HepG2 (cell line): ENCODE measurements at regions not wholly inside any gene's neighbourhood (a gene's known extent, or its start where the extent isn't known, plus 50 kb on each side); places are given as distances from the start of the nearest gene placed in this dataset.

ENCODE experiments used
- ATAC-seq: fragments of 200-7000 bp; cut with Tn5 transposase; 3 replicates; pipeline ENCODE4 v1.9.1; 2020; ENCODE audit warnings: mild to moderate bottlenecking, moderate library complexity
- BruUV-seq: library from RNA; stranded (reverse); fragments of 400-500 nt; replicated peaks from 2 replicates; lab custom pipeline; 2021; lab: Mats Ljungman, UMichigan
- CTCF ChIA-PET: fragments of 300-600 bp; formaldehyde crosslinking; extraction: SDS; loops from one replicate; lab custom pipeline; 2021; ENCODE audit warnings: low total read pairs, inconsistent platforms, low intra/inter-chr PET ratio; lab: Yijun Ruan, JAX
- POLR2A ChIA-PET: fragments of 350-600 bp; sonication (Branson Sonifier 250); formaldehyde crosslinking; loops from one replicate; lab custom pipeline; 2020; ENCODE audit warnings: antibody characterized with exemption, inconsistent platforms; lab: Yijun Ruan, JAX
- DNase-seq: peaks from one replicate; pipeline ENCODE4 v3.0.0-alpha.2; 2015; ENCODE audit warnings: low spot score
- FAIRE-seq: peaks from 3 replicates; lab custom pipeline; 2011; peaks lifted over from hg19 to GRCh38; lab: Jason Lieb, UNC
- H2AFZ ChIP-seq: one replicate; pipeline ENCODE4 v1.6.1; 2011; ENCODE audit warnings: low read length, inconsistent platforms
- H3K27ac ChIP-seq: fragments of 300-600 bp; 3 replicates; pipeline ENCODE4 v1.8.0; 2011; ENCODE audit warnings: mixed run types, mild to moderate bottlenecking, mixed read lengths, low read length, inconsistent platforms; ENCODE audit not compliant: insufficient read depth; ENCODE audit errors: extremely low read length
- H3K27me3 ChIP-seq, 2 experiments: fragments of 200-600 bp in 1 of 2; 2 replicates in 1 of 2; 3 replicates in 1 of 2; pipeline versions ENCODE4 v1.6.0 to v1.8.0; 2011; ENCODE audit warnings: low read length in 2 of 2, mild to moderate bottlenecking in 2 of 2, moderate library complexity in 2 of 2, inconsistent platforms in 1 of 2; ENCODE audit not compliant: insufficient read depth in 2 of 2, control insufficient read depth in 1 of 2
- H3K36me3 ChIP-seq, 2 experiments: fragments of 200-600 bp in 1 of 2; replicated peaks in 1 of 2; 2 replicates in 1 of 2; 3 replicates in 1 of 2; pipeline versions ENCODE4 v1.5.1 to v1.8.0; 2011; ENCODE audit warnings: low read length in 2 of 2, inconsistent platforms in 1 of 2; ENCODE audit not compliant: insufficient read depth in 2 of 2, control insufficient read depth in 1 of 2
- H3K4me1 ChIP-seq: 2 replicates; pipeline ENCODE4 v1.5.1; 2012; ENCODE audit warnings: low read length, inconsistent platforms; ENCODE audit not compliant: insufficient read depth
- H3K4me2 ChIP-seq: 2 replicates; pipeline ENCODE4 v1.6.0; 2011; ENCODE audit warnings: low read depth, low read length, inconsistent platforms
- H3K4me3 ChIP-seq, 3 experiments: fragments of 200-600 bp in 1 of 3; sonication (generic), shearing (Covaris generic) in 1 of 3; replicated peaks in 1 of 3; 2 replicates each; pipeline ENCODE4 v1.5.1; 2011 to 2016; ENCODE audit warnings: low read length in 3 of 3, inconsistent platforms in 2 of 3, low read depth in 2 of 3, mild to moderate bottlenecking in 2 of 3, control low read depth in 1 of 3, mixed read lengths in 1 of 3; ENCODE audit not compliant: insufficient read depth in 1 of 3
- H3K79me2 ChIP-seq: one replicate; pipeline ENCODE4 v1.6.1; 2011; ENCODE audit warnings: low read length, inconsistent platforms; ENCODE audit not compliant: insufficient read depth
- H3K9ac ChIP-seq: 2 replicates; pipeline ENCODE4 v1.6.0; 2011; ENCODE audit warnings: mild to moderate bottlenecking, low read depth, low read length, inconsistent platforms; ENCODE audit not compliant: insufficient read depth
- H3K9me3 ChIP-seq: 2 replicates; pipeline ENCODE4 v1.5.1; 2012; ENCODE audit warnings: mild to moderate bottlenecking, low read length
- H4K20me1 ChIP-seq: 2 replicates; pipeline ENCODE4 v1.6.0; 2011; ENCODE audit warnings: inconsistent platforms, mild to moderate bottlenecking, low read length, moderate library complexity; ENCODE audit not compliant: insufficient read depth
- ARID5B ChIP-seq: IDR thresholded peaks from 2 replicates; pipeline ENCODE4 v1.4.0; 2020; ENCODE audit warnings: mild to moderate bottlenecking, missing genetic modification reagents
- BATF2 ChIP-seq: sonication (generic); formaldehyde crosslinking; IDR thresholded peaks from 2 replicates; pipeline ENCODE4 v1.8.0; 2022; ENCODE audit warnings: mild to moderate bottlenecking, missing genetic modification reagents, moderate library complexity
- CAMTA2 ChIP-seq: sonication (generic); formaldehyde crosslinking; IDR thresholded peaks from 2 replicates; pipeline ENCODE4 v1.4.0; 2020; ENCODE audit warnings: mild to moderate bottlenecking, missing genetic modification reagents, borderline replicate concordance
- FOXA3 ChIP-seq: IDR thresholded peaks from 2 replicates; pipeline ENCODE4 v1.6.1; 2016; ENCODE audit warnings: missing genetic modification reagents, missing compliant biosample characterization
- FOXP4 ChIP-seq: sonication (generic); formaldehyde crosslinking; IDR thresholded peaks from 2 replicates; pipeline ENCODE4 v1.4.0; 2020; ENCODE audit warnings: missing genetic modification reagents
- HOXD1 ChIP-seq: sonication (generic); formaldehyde crosslinking; IDR thresholded peaks from 2 replicates; pipeline ENCODE4 v1.5.0; 2020; ENCODE audit warnings: missing genetic modification reagents
- IRF2 ChIP-seq: IDR thresholded peaks from 2 replicates; pipeline ENCODE4 v1.6.1; 2018; ENCODE audit warnings: missing genetic modification reagents, missing compliant biosample characterization
- KMT2B ChIP-seq: IDR thresholded peaks from 2 replicates; pipeline ENCODE4 v1.6.1; 2016; ENCODE audit warnings: missing genetic modification reagents, missing compliant biosample characterization
- MTF2 ChIP-seq: sonication (generic); formaldehyde crosslinking; IDR thresholded peaks from 2 replicates; pipeline ENCODE4 v1.5.0; 2020; ENCODE audit warnings: missing genetic modification reagents, borderline replicate concordance
- PHB2 ChIP-seq: fragments of 450-650 bp; IDR thresholded peaks from 2 replicates; pipeline ENCODE4 v1.6.1; 2018; ENCODE audit not compliant: partially characterized antibody
- PHF5A ChIP-seq: IDR thresholded peaks from one replicate; pipeline ENCODE4 v1.6.1; 2018; ENCODE audit warnings: low read depth, missing genetic modification reagents; ENCODE audit not compliant: unreplicated experiment
- RFX3 ChIP-seq: IDR thresholded peaks from 2 replicates; pipeline ENCODE4 v1.6.1; 2016; ENCODE audit warnings: missing biosample characterization, missing genetic modification reagents
- ZFP82 ChIP-seq: sonication (generic); formaldehyde crosslinking; IDR thresholded peaks from 2 replicates; pipeline ENCODE4 v1.5.1; 2020; ENCODE audit warnings: mild to moderate bottlenecking, missing genetic modification reagents, borderline replicate concordance
- ZFY ChIP-seq: sonication (generic); formaldehyde crosslinking; IDR thresholded peaks from 2 replicates; pipeline ENCODE4 v1.4.0; 2020; ENCODE audit warnings: missing genetic modification reagents
- ZNF333 ChIP-seq: sonication (generic); formaldehyde crosslinking; IDR thresholded peaks from 2 replicates; pipeline ENCODE4 v1.4.0; 2020; ENCODE audit warnings: mild to moderate bottlenecking, missing genetic modification reagents, borderline replicate concordance
- ZNF343 ChIP-seq: sonication (generic); formaldehyde crosslinking; IDR thresholded peaks from 2 replicates; pipeline ENCODE4 v1.4.0; 2020; ENCODE audit warnings: mild to moderate bottlenecking, missing genetic modification reagents
- ZNF562 ChIP-seq: sonication (generic); formaldehyde crosslinking; IDR thresholded peaks from 2 replicates; pipeline ENCODE4 v1.8.0; 2022; ENCODE audit warnings: missing genetic modification reagents, borderline replicate concordance
- ZNF615 ChIP-seq: sonication (generic); formaldehyde crosslinking; IDR thresholded peaks from 2 replicates; pipeline ENCODE4 v1.5.0; 2020; ENCODE audit warnings: mild to moderate bottlenecking, missing genetic modification reagents, borderline replicate concordance
- ZNF710 ChIP-seq: sonication (generic); formaldehyde crosslinking; IDR thresholded peaks from 2 replicates; pipeline ENCODE4 v1.5.0; 2020; ENCODE audit warnings: mild to moderate bottlenecking, missing genetic modification reagents, borderline replicate concordance
- WGBS: methylation state at CpG from one replicate; pipeline ENCODE4 v1.1.6; 2017; ENCODE audit warnings: low lambda C conversion rate; 5-methylcytosine and 5-hydroxymethylcytosine counted together
- in situ Hi-C: cut with HindIII; loops from 2 replicates; pipeline ENCODE4 v1.10.0; 2017; ENCODE audit warnings: low pct_unique_long_range_greater_than_20kb; ENCODE audit not compliant: extremely low pct_ligation_motif_present
- intact Hi-C: fragments of 100-400 bp; cut with micrococcal nuclease; formaldehyde crosslinking; loops from one replicate; pipeline ENCODE4 v1.10.0; 2022; ENCODE audit not compliant: unreplicated experiment

GRCh38 chr7:46033592-46033991, 112.5 kb upstream of the IGFBP3 start:
- no TSS peak for BruUV-seq
- peaks cover 11% of the 10 kb centered on the region for H3K4me1 ChIP-seq
- peaks cover 1 to 9% of the 10 kb centered on the region in 2 experiments; a peak in 2 of 5 replicates for H3K27me3 ChIP-seq
- POLR2A ChIA-PET: no interaction called here
- in situ Hi-C loops (no loop called here), intact Hi-C loops (no loop called here)
- no peak for FAIRE-seq
- no peaks in the 10 kb centered on the region for H3K36me3 ChIP-seq
- no peak overlapping the region for H2AFZ ChIP-seq
- 58% methylated on average over 6 of the region's 6 CpGs for WGBS
- no peaks in the 10 kb centered on the region for H4K20me1 ChIP-seq
- CTCF ChIA-PET: no interaction called here
- no peaks in the 10 kb centered on the region for H3K9me3 ChIP-seq
- no peak overlapping the region for H3K9ac ChIP-seq
- H3K27ac ChIP-seq: no peak overlapping the region
- no peak for DNase-seq
- no peak overlapping the region for H3K4me2 ChIP-seq
- H3K79me2 ChIP-seq: no peaks in the 10 kb centered on the region
- no peak for ATAC-seq
- H3K4me3 ChIP-seq: no peak overlapping the region
- TF ChIP-seq ZNF562 (no peak), ARID5B (CRISPR knock-in tag) (no peak), CAMTA2 (CRISPR knock-in tag) (no peak), HOXD1 (no peak), FOXA3 (CRISPR knock-in tag) (no peak), ZNF343 (CRISPR knock-in tag) (no peak), IRF2 (no peak), ZNF615 (CRISPR knock-in tag) (no peak), MTF2 (CRISPR knock-in tag) (no peak), ZNF710 (CRISPR knock-in tag) (no peak), ZFY (CRISPR knock-in tag) (no peak), FOXP4 (no peak), PHB2 (no peak), PHF5A (no peak), KMT2B (CRISPR knock-in tag) (no peak), RFX3 (no peak), BATF2 (CRISPR knock-in tag) (no peak), ZFP82 (no peak), ZNF333 (CRISPR knock-in tag) (no peak)
